IMR-90 (cell line): ENCODE measurements at regions not wholly inside any gene's neighbourhood (a gene's known extent, or its start where the extent isn't known, plus 50 kb on each side); places are given as distances from the start of the nearest gene placed in this dataset.

Experiments used
- ATAC-seq: fragments of 200-7000 bp; cut with Tn5 transposase; 2 replicates; pipeline ENCODE4 v1.9.1; 2020; ENCODE audit warnings: low read depth, mild to moderate bottlenecking, moderate library complexity
- BruUV-seq: library from RNA; stranded (reverse); fragments of 400-500 nt; replicated peaks from 2 replicates; lab custom pipeline; 2021; lab: Mats Ljungman, UMichigan
- CTCF ChIA-PET: fragments of 300-600 bp; formaldehyde crosslinking; extraction: SDS; loops from one replicate; lab custom pipeline; 2021; ENCODE audit warnings: antibody characterized with exemption; lab: Yijun Ruan, JAX
- POLR2A ChIA-PET: fragments of 300-600 bp; sonication (Branson Sonifier 250); formaldehyde crosslinking; loops from one replicate; lab custom pipeline; 2022; ENCODE audit warnings: antibody characterized with exemption; ENCODE audit not compliant: unreplicated experiment; lab: Charles Lee
- DNase-seq: peaks from one replicate; pipeline ENCODE4 v3.0.0; 2013
- H2AFZ ChIP-seq: replicated peaks from 2 replicates; pipeline ENCODE3; 2013; ENCODE audit warnings: low read length, mild to moderate bottlenecking; ENCODE audit not compliant: poor library complexity
- H2AK5ac ChIP-seq: 2 replicates; pipeline ENCODE4 v1.6.1; 2013; ENCODE audit warnings: low read depth, low read length, inconsistent platforms
- H2AK9ac ChIP-seq: replicated peaks from 2 replicates; pipeline ENCODE3; 2013; ENCODE audit warnings: mild to moderate bottlenecking, low read depth, low read length, moderate library complexity; ENCODE audit not compliant: poor library complexity
- H2BK120ac ChIP-seq: 2 replicates; pipeline ENCODE4 v1.6.1; 2013; ENCODE audit warnings: low read depth, low read length, inconsistent platforms
- H2BK15ac ChIP-seq: 3 replicates; pipeline ENCODE4 v1.6.1; 2013; ENCODE audit warnings: low read depth, low read length, inconsistent platforms
- H2BK20ac ChIP-seq: 2 replicates; pipeline ENCODE4 v1.6.1; 2013; ENCODE audit warnings: low read depth, mild to moderate bottlenecking, inconsistent platforms, low read length, moderate library complexity
- H2BK5ac ChIP-seq: 2 replicates; pipeline ENCODE4 v1.6.1; 2013; ENCODE audit warnings: mild to moderate bottlenecking, low read depth, low read length, inconsistent platforms; ENCODE audit not compliant: poor library complexity, severe bottlenecking
- H3K14ac ChIP-seq: replicated peaks from 2 replicates; pipeline ENCODE4 v1.6.1; 2013; ENCODE audit warnings: low read depth, low read length, inconsistent platforms
- H3K18ac ChIP-seq: 2 replicates; pipeline ENCODE4 v1.6.1; 2013; ENCODE audit warnings: low read depth, low read length, control low read depth
- H3K23ac ChIP-seq: 2 replicates; pipeline ENCODE4 v1.6.1; 2013; ENCODE audit warnings: low read depth, low read length, inconsistent platforms
- H3K27ac ChIP-seq: 2 replicates; pipeline ENCODE4 v1.5.1; 2013; ENCODE audit warnings: mild to moderate bottlenecking, control low read depth, low read length; ENCODE audit not compliant: insufficient read depth
- H3K27me3 ChIP-seq: 2 replicates; pipeline ENCODE4 v1.6.1; 2013; ENCODE audit warnings: low read length; ENCODE audit not compliant: control insufficient read depth, insufficient read depth
- H3K36me3 ChIP-seq: 2 replicates; pipeline ENCODE4 v1.6.1; 2013; ENCODE audit warnings: low read length, mixed read lengths; ENCODE audit not compliant: control insufficient read depth, insufficient read depth
- H3K4ac ChIP-seq: 2 replicates; pipeline ENCODE4 v1.6.1; 2013; ENCODE audit warnings: low read depth, low read length, inconsistent platforms
- H3K4me1 ChIP-seq: 2 replicates; pipeline ENCODE4 v1.6.1; 2013; ENCODE audit warnings: low read length, mixed read lengths; ENCODE audit not compliant: control insufficient read depth, insufficient read depth
- H3K4me2 ChIP-seq: 2 replicates; pipeline ENCODE4 v1.6.1; 2013; ENCODE audit warnings: low read depth, mild to moderate bottlenecking, control low read depth, low read length, moderate library complexity
- H3K4me3 ChIP-seq: 2 replicates; pipeline ENCODE4 v1.5.1; 2013; ENCODE audit warnings: low read depth, mild to moderate bottlenecking, control low read depth, low read length, moderate library complexity; ENCODE audit not compliant: insufficient read depth
- H3K56ac ChIP-seq: 2 replicates; pipeline ENCODE4 v1.6.1; 2013; ENCODE audit warnings: low read length, inconsistent platforms; ENCODE audit not compliant: insufficient read depth; ENCODE audit errors: extremely low read depth
- H3K79me1 ChIP-seq, 2 experiments: 2 replicates each; pipeline ENCODE4 v1.6.1; 2013; ENCODE audit warnings: low read length in 2 of 2, inconsistent platforms in 1 of 2, low read depth in 1 of 2
- H3K9ac ChIP-seq: 2 replicates; pipeline ENCODE4 v1.6.1; 2013; ENCODE audit warnings: low read depth, low read length, control low read depth
- H3K9me1 ChIP-seq: 2 replicates; pipeline ENCODE4 v1.6.1; 2013; ENCODE audit warnings: low read length, inconsistent platforms; ENCODE audit not compliant: insufficient read depth
- H3K9me3 ChIP-seq: 2 replicates; pipeline ENCODE4 v1.6.1; 2013; ENCODE audit warnings: low read length; ENCODE audit not compliant: control insufficient read depth, insufficient read depth
- H4K20me1 ChIP-seq: 2 replicates; pipeline ENCODE4 v1.6.1; 2013; ENCODE audit warnings: low read length, inconsistent platforms; ENCODE audit not compliant: insufficient read depth
- H4K5ac ChIP-seq: 2 replicates; pipeline ENCODE4 v1.6.1; 2013; ENCODE audit warnings: mild to moderate bottlenecking, low read depth, low read length, control low read depth
- H4K8ac ChIP-seq, 2 experiments: 2 replicates each; pipeline ENCODE4 v1.6.1; 2013; ENCODE audit warnings: low read depth in 2 of 2, low read length in 2 of 2, control low read depth in 1 of 2, inconsistent platforms in 1 of 2
- H4K91ac ChIP-seq: 2 replicates; pipeline ENCODE4 v1.6.1; 2013; ENCODE audit warnings: low read depth, low read length, inconsistent platforms; ENCODE audit not compliant: insufficient read depth
- BHLHE40 ChIP-seq: fragments of 150-350 bp; IDR thresholded peaks from 2 replicates; pipeline ENCODE4 v1.6.1; 2016; ENCODE audit warnings: mild to moderate bottlenecking, low read depth, low read length
- FOS ChIP-seq: fragments of 150-350 bp; IDR thresholded peaks from 2 replicates; pipeline ENCODE4 v1.6.1; 2016; ENCODE audit warnings: low read depth, low read length
- MAFK ChIP-seq: IDR thresholded peaks from 2 replicates; pipeline ENCODE4 v1.6.1; 2012; ENCODE audit warnings: low read depth, low read length, improper control_type of control experiment
- RAD21 ChIP-seq: IDR thresholded peaks from 2 replicates; pipeline ENCODE4 v1.6.1; 2012; ENCODE audit warnings: low read length, improper control_type of control experiment
- SMC3 ChIP-seq: fragments of 150-350 bp; IDR thresholded peaks from 2 replicates; pipeline ENCODE4 v1.6.1; 2016; ENCODE audit warnings: low read depth, mild to moderate bottlenecking, antibody characterized with exemption, low read length, moderate library complexity
- WGBS, 2 experiments: methylation state at CpG; one replicate each; pipeline versions ENCODE4 v1.1.5 to v1.1.7; 2013; ENCODE audit warnings: missing lambda C conversion rate in 2 of 2; ENCODE audit not compliant: insufficient read length in 1 of 2; ENCODE audit errors: extremely low coverage in 2 of 2; 5-methylcytosine and 5-hydroxymethylcytosine counted together
- dilution Hi-C: fragments of 300-500 bp; cut with HindIII; formaldehyde crosslinking; loops from one replicate; pipeline ENCODE4 v1.14.3; 2018; ENCODE audit warnings: low sequenced_read_pairs; ENCODE audit not compliant: unreplicated experiment
- in situ Hi-C: fragments of 300-500 bp; cut with MboI; formaldehyde crosslinking; loops from 3 replicates; pipeline ENCODE4 v1.14.3; 2019; ENCODE audit warnings: low sequenced_read_pairs, inconsistent platforms, mixed read lengths
- intact Hi-C: fragments of 100-400 bp; cut with micrococcal nuclease; formaldehyde crosslinking; loops from 2 replicates; pipeline ENCODE4 v1.10.0; 2022
- TF ChIP-seq, protein P1 (sequence below): fragments of 150-350 bp; IDR thresholded peaks from 2 replicates; pipeline ENCODE4 v1.6.1; 2016; ENCODE audit warnings: low read depth, mild to moderate bottlenecking, low read length, moderate library complexity, borderline replicate concordance
- TF ChIP-seq, protein P2 (sequence below): conservative IDR thresholded peaks from 2 replicates; pipeline ENCODE4 v1.5.1; 2012; ENCODE audit warnings: mild to moderate bottlenecking, low read depth, low read length, improper control_type of control experiment

- Histone ChIP-seq H3K4me2 (no peak overlapping the region), H2AK5ac (no peak overlapping the region), H2BK20ac (no peak overlapping the region), H4K5ac (no peak overlapping the region), H4K8ac (no peak overlapping the region), H3K4me3 (no peak overlapping the region), H3K9ac (no peak overlapping the region), H2BK5ac (no peak overlapping the region), H3K18ac (no peak overlapping the region), H3K36me3 (no peaks in the 10 kb centered on the region), H3K23ac (no peak overlapping the region), H3K9me3 (no peaks in the 10 kb centered on the region; the same call in 1 of the 2 replicates), H3K4ac (no peak overlapping the region), H2BK15ac (no peak overlapping the region), H3K56ac (no peak overlapping the region), H3K27ac (no peak overlapping the region), H3K4me1 (no peaks in the 10 kb centered on the region), H3K79me1 (no peaks in the 10 kb centered on the region), H3K27me3 (no peaks in the 10 kb centered on the region), H2AK9ac (no peak overlapping the region), H4K20me1 (no peaks in the 10 kb centered on the region), H2AFZ (no peak overlapping the region), H3K9me1 (0 out of 2 replicates have a peak, but pooled peaks cover 4% of the 10 kb centered on the region), H3K14ac (no peak overlapping the region), H4K91ac (no peak overlapping the region), H2BK120ac (no peak overlapping the region)
- dilution Hi-C loops = no loop called here
- in situ Hi-C loops = no loop called here
- intact Hi-C loops = no loop called here
- POLR2A ChIA-PET = no interaction called here
- DNase-seq (no peak), ATAC-seq (no peak)
- BruUV-seq = no TSS peak
- WGBS, 2 experiments = no CpG with 5 or more reads among the region's 3 CpGs
- CTCF ChIA-PET = no interaction called here
- no peak for TF ChIP-seq SMC3
- no peak for TF ChIP-seq BHLHE40
- TF ChIP-seq, protein P1, sequence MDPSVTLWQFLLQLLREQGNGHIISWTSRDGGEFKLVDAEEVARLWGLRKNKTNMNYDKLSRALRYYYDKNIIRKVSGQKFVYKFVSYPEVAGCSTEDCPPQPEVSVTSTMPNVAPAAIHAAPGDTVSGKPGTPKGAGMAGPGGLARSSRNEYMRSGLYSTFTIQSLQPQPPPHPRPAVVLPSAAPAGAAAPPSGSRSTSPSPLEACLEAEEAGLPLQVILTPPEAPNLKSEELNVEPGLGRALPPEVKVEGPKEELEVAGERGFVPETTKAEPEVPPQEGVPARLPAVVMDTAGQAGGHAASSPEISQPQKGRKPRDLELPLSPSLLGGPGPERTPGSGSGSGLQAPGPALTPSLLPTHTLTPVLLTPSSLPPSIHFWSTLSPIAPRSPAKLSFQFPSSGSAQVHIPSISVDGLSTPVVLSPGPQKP = no peak
- no peak for TF ChIP-seq FOS
- TF ChIP-seq MAFK = no peak
- TF ChIP-seq RAD21 = no peak
- TF ChIP-seq, protein P2, sequence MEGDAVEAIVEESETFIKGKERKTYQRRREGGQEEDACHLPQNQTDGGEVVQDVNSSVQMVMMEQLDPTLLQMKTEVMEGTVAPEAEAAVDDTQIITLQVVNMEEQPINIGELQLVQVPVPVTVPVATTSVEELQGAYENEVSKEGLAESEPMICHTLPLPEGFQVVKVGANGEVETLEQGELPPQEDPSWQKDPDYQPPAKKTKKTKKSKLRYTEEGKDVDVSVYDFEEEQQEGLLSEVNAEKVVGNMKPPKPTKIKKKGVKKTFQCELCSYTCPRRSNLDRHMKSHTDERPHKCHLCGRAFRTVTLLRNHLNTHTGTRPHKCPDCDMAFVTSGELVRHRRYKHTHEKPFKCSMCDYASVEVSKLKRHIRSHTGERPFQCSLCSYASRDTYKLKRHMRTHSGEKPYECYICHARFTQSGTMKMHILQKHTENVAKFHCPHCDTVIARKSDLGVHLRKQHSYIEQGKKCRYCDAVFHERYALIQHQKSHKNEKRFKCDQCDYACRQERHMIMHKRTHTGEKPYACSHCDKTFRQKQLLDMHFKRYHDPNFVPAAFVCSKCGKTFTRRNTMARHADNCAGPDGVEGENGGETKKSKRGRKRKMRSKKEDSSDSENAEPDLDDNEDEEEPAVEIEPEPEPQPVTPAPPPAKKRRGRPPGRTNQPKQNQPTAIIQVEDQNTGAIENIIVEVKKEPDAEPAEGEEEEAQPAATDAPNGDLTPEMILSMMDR = no peak
These were observed 914.7 kb upstream of the CITED2 start for GRCh38 chr6:140289186-140289585.
